ENCODE measurements at regions not wholly inside any gene's neighbourhood (a gene's known extent, or its start where the extent isn't known, plus 50 kb on each side); places are given as distances from the start of the nearest gene placed in this dataset.

GRCh38 chrX:13128104-13128503 is 83.7 kb upstream of the FAM9C start:
- no peak for TF ChIP-seq CTCF (IDR thresholded peaks at IDR 0.05)
- TF ChIP-seq POLR2A (IDR thresholded peaks at IDR 0.05) = no peak
